HG02588 (cell line): ENCODE measurements at regions not wholly inside any gene's neighbourhood (a gene's known extent, or its start where the extent isn't known, plus 50 kb on each side); places are given as distances from the start of the nearest gene placed in this dataset.
A peak's percentile ranks its signal among the peaks of the same experiment; 100 is the strongest.
"Not testable (repeated sequence)": the region's sequence is repeated elsewhere in the genome, so short reads cannot be mapped to it uniquely, and the experiment has no call there.

Experiments
- ATAC-seq: cut with Tn5 transposase; IDR thresholded peaks from one replicate; pipeline ENCODE4 v1.9.1; 2021; ENCODE audit warnings: mild to moderate bottlenecking, moderate library complexity; ENCODE audit not compliant: unreplicated experiment

DNA sequence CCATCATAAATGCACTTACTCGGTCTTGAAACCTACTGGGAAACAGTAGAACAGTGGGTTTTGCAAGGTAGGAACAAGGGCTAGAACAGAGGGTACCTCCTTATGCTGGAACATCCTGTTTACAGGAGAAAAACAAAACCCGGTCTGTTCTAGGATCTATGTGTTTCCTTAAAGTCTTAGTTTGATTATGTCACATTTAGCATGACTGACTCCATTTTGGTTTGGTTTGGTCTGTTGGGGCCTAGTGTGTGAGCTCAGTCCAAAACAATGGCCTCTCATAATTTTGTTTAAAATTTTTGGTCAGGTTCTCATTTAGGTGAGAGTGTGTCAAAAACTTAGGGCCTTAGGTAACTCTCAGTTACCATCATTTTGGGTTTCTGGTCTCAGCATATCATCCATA, 96.3 kb upstream of the TRIM24 start:
- no peak for ATAC-seq

DNA sequence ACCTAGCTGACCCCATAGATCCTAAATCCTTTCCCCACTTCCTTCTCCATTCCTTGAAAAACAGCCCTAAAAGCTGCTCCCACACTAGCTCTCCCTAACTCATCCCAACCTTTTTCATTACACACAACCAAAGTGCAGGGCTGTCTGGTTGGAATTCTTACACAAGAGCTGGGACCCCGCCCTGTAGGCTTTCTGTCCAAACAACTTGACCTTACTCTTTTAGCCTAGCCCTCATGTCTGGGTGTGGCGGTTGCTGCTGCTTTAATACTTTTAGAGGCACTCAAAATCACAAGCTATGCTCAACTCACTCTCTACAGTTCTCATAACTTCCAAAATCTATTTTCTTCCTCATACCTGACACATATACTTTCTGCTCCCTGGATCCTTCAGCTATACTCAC, 93.9 kb upstream of the TRIM24 start:
- not testable (repeated sequence) for ATAC-seq

DNA sequence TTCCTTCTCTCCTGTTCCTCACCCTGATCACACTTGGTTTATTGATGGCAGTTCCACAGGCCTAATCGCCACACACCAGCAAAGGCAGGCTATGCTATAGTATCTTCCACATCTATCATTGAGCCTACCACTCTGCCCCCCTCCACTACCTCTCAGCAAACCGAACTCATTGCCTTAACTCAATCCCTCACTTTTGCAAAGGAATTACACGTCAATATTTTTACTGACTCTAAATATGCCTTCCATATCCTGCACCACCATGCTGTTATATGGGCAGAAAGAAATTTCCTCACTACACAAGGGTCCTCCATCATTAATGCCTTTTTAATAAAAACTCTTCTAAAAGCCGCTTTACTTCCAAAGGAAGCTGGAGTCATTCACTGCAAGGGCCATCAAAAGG, 93.4 kb upstream of the TRIM24 start:
- ATAC-seq: not testable (repeated sequence)

DNA sequence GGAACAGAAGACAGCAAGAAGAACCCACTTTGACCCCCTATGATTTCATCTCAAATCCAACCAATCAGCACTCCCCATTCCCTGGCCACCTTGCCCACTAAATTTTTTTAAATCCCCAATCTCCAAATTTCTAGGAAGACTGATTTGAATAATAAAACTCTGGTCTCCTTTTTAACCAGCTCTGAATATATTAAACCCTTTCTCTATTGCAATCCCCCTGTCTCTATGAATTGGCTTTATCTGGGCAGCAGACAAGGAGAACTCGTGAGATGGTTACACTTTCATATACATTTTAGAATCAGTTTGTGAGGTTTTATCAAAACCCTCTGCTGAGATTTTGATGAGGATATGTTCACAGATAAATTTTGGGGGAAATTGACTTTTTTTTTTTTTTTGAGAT, 90.3 kb upstream of the TRIM24 start:
- no peak for ATAC-seq

DNA sequence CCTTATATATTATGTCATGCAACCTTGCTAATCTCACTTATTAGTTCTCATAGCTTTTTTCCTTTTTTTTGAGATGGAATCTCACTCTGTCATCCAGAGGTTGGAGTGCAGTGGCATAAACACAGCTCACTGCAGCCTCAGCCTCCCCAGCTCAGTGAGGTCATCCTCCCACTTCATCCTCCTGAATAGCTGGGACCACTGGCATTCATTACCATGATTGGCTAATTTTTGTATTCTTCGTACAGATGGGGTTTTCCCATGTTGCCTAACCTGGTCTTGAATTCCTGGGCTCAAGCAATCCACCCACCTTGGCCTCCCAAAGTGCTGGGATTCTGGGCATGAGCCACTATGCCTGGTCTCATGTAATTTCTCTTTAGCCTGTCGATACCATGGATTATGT, 89.1 kb upstream of the TRIM24 start:
- ATAC-seq: no peak

DNA sequence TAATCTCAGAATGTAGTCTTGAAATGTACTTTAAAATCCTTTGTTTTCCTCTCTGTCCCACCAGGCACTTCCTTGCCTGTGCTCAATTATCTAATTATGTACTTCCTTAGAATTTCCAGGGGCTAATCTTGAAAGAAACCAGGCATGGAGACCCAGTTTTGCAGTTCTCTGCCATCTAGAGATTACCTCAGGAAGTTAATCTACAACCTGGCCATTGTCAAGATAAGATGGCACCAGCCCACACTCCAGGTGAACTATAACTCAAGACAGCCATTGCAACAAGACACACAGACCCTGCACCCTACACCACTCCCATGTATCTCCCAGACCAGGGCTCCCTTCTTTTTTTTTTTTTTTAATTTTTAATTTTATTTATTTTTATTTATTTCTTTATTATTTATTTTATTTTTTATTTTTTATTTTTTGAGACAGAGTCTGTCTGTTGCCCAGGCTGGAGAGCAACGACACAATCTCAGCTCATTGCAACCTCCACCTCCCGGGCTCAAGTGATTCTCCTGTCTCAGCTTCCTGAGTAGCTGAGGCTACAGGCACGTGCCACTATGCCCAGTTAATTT, 85.9 kb upstream of the TRIM24 start:
- no peak for ATAC-seq

DNA sequence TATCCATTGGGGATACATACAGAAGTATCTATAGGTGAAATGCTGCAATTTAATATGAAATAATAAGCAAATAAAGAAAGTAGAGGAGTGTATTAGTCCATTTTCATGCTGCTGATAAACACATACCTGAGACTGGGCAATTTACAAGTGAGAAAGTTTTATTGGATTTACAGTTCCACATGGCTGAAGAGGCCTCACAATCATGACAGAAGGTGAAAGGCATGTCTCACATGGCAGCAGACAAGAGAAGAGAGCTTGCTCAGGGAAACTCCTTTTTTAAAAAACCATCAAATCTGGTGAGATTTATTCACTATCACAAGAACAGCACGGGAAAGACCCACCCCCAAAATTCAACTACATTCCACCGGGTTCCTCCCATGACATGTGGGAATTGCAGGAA, 82.8 kb upstream of the TRIM24 start:
- no peak for ATAC-seq

DNA sequence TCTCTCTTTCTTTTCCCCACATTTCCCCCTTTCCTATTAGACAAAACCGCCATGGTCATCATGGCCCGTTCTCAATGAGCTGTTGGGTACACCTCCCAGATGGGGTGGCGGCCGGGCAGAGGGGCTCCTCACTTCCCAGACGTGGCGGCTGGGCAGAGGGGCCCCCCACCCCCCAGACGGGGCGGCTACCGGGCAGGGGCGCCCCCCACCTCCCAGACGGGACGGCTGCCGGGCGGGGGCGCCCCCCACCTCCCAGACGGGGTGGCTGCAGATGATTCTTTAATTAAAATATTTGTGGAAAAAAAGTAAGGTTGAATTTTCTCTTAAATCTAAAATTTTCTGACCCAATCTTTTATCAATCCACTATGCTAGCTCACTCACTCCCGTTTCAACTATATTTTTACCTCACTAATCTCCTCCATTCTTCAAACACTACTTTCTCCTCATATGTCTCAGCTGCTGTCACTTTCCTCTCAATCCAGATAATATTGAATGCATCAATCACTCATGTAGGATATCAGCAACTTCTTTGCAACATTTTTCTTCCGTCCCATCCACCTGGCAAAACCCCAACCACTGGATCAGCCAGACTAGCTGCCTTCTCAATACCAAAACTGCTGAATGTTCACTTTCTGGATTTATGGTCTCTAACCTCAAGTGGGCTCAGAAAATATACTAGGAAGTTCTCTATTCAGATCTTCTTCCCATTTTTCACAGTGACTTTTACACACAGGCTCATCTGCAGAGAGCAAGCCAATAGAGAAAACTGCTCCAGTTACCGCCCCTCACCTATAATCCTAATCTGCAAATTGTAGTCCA, 81.1 kb upstream of the TRIM24 start:
- no peak for ATAC-seq

DNA sequence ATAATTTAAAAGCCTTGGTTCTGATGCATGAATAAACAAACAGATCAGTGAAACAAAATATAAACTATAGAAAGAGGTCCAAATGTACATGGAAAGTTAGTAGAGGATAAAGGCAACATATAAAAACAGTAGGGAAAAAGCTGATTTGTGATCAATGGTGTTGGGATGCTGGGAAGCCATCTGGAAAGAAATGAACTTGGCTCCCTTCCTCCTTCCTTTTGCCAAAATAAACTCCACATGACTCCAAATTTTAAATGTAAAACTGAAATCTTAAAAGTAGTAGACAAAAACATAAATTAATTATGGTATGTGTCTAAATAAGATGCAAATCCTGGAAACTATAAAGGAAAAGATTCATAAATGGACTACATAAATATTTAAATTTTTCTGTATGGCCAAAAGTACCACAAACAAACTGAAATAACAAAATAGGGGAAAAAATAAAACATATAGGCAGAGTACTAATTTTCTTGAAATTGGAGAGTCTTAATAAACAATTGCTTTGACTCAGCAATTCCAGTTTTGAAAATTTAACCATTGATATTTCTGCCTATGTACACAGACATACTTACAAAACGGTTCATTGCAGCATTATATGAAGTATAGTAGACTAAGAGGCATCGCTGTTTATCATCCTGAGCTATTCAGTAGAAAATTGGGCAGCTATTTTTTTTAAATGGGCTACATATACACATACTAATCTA, 77.0 kb upstream of the TRIM24 start:
- no peak for ATAC-seq

DNA sequence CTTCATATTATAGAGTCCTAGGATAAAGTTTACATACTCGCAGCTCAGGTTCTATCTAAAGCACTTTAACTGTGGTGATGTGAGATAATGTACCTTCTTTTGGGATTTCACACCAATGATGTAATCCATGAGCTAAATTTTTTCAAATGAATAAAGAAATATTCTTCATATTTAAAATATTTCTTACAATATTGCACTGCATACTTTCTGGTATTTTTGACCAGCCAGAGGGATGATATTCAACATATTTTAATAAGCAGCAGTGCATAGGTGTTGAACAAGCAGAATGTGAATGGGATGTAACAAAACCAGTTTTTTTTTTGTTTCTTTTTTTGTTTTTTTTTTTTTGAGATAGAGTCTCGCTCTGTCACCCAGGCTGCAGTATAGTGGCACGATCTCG, 73.2 kb upstream of the TRIM24 start:
- no peak for ATAC-seq

DNA sequence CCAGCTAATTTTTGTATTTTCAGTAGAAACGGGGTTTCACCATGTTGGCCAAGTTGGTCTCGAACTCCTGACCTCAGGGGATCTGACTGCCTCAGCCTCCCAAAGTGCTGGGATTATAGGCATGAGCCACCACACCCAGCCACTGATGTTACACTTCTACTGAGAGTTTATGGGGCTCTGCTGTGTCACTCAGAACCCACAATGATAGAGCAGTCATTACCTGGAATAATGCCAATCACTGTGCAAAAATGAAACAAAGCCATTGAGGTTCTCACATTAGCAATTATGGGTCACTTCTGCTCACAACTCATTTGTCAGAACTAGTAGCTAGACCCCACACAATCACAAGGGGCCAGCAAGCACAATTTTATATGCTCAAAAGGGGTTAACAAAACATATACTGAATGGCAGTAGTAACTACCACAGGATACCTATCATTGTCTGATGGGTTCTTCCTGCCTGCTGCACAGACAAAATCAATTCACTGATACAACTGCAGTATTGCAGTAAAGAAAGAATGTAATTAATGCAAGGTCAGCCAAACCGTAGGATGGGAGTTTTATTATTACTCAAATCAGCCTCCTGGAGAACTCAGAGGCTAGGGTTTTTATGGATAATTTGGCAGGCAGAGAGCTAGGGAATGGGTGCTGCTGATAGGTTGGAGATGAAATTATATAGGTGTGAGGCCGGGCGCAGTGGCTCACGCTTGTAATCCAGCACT, 72.1 kb upstream of the TRIM24 start:
- no peak for ATAC-seq

DNA sequence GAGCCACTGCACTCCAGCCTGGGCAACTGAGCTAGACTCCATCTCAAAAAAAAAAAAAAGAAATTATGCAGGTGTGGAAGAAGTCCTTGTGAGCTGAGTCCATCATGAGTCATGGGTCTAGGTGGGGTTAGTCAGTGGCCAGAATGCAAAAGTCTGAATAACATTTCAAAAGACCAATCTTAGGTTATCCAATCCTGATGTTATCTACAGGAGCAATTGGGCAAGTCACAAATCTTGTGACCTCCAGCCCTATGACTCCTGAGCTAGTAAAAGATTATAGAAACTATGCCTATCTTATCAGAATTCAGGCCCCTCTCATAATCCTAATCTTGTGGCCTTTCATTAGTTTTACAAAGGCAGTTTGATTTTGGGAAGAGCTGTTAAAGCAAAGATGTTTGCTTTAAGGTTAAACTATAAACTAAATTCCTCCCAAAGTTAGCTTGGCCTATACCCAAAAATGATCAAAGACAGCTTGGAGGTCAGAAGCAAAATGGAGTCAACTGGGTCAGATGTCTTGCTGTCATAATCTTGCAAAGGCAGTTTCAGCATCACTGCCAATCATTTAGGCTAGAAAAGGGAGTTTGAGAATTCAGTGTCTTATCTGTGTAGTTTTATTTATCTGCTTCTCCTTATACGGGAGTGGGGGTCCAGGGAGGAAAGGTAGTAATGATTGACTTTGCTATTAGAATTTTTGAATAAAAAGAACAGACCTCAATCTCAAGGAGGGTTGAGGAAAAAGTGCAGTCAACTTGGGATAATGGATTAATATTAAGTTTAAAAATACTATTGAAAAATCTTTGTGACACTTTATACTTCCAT, 71.2 kb upstream of the TRIM24 start:
- no peak for ATAC-seq

DNA sequence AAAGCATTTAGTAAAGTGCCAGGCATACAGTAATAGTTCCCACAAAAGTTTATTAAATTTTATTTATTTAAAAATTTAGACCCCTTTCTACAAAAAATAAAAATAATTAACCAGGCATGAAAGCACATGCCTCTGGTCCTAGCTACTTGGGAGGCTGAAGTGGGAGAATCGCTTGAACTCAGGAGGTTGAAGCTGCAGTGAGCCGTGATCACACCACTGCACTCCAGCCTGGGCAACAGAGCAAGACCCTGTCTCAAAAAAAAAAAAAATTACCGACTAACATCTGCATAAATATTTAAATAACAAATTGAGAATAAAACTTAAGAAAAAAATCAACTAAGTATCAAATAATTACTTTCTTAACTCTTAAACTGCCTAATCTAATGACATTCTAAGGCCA, 64.3 kb upstream of the TRIM24 start:
- ATAC-seq: no peak

DNA sequence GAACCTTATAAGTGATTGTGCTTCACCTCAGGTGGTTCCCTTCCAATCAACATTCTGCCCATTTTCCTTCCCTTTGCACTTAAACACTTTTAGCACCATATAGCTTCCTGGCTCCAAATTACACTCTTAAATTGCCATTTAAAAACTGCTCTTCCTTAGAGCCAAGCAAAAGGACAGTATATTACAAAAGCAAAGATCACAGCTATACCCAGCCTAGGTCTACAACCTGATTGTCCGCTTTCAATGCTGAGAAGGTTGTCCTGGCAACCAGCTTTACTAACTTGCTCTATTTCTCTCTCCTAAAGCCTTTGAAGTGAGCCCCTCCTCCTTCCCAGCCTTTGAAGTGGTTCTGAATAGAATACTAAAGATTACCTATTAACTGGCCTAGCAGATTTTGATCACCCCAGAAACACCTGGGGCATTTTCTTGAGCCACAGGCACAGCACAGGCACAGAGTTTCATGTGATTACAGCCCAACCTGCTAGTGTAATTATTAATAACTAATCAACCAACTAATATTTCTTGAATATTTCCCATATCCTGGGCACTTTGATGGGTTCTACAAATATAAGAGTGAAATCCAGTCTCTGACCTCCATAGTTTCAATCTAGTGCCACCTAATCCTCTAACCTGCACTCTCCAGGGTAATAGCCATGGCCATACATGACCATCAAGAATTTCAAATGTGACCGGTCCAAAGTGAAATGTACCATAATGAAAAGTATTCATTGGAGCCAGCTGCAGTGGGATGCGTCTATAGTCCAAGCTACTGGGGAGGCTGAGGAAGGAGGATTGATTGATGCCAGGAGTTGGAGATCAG, 63.6 kb upstream of the TRIM24 start:
- peak; percentile 83 for ATAC-seq

DNA sequence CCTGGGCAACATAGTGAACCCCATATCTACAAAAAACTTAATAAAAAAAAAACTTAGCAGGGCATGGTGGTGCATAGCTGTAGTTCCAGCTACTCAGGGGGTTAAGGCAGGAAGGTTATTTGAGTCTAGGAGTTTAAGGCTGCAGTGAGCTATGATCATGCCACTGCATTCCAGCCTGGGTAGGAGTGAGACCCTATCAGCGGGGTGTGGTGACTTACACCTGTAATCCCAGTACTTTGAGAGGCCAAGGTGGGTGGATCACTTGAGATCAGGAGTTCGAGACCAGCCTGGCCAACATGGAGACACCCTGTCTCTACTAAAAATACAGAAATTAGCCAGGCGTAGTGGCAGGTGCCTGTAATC, 63.0 kb upstream of the TRIM24 start:
- ATAC-seq: not testable (repeated sequence)

DNA sequence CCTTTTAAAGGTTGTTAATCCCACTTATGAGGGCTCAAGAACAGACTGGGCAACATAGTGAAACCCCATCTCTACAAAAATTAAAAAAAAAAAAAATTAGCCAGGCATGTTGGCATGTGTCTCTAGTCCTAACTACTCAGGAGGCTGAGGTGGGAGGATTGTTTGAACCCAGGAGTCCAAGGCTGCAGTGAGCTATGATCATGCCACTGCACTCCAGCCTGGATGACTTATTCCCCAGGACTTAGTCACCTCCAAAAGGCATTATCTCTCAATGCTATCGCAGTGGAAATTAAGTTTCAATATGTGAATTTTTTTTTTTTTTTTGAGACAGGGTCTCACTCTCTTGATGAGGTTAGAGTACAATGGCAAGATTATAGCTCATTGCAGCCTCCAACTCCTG, 61.2 kb upstream of the TRIM24 start:
- ATAC-seq: no peak

DNA sequence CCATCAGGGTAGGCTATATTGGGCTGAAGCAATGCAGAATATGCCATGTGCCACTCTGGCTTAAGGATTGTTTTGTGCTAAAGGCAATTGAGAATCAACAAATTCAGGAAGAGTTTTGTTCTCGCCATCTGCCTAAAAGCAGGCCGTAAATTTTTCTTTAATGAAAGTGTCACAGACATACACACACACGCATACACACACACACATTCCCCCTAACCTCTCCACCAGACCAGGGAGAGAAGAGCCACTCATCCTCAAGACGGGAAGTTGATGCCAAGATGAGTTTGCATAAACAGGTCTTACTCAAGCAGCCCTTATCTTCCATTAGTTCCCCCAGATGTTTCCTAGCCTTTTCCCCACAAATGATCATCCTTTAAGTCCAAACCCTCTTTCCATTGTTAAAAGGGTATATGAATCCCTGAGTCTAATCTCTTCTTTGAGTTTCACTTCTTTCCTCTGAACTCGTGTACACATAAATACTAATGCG, 59.6 kb upstream of the TRIM24 start:
- ATAC-seq: no peak

DNA sequence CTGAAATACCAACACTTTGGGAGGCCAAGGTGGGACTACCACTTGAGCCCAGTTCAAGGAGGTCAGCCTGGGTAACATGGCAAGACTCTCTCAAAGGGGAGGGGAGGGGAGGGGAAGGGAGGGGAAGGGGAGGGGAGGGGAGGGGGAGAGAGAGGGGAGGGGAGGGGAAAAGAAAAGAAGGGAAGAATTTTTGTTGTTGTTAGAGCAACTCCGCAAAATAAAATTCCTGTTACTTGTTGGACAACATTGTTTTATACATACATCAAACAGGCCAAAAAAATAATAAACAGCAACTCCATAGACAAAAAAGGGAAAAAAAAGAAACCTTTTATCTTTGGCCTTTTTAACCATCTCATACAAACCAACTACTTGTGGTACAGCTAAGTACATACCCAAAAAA, 57.3 kb upstream of the TRIM24 start:
- ATAC-seq: no peak

DNA sequence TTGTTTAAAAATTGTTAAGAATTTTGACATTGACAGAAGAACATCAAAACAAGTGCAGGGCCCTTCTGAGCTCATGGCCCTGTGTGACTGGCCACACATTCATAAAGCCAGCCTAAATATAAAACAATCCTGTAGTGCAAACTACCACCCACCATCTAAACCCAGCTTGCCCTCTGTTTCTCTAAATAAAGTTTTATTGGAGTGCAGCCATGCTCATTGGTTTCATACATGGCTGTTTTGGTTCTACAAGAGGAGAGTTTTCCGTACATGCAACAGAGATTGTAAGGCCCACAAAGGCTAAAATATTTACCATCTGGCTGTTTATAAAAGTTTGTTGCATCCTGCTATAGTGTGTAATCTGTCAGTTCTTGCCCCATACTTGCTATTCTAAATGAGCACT, 54.6 kb upstream of the TRIM24 start:
- ATAC-seq: no peak

DNA sequence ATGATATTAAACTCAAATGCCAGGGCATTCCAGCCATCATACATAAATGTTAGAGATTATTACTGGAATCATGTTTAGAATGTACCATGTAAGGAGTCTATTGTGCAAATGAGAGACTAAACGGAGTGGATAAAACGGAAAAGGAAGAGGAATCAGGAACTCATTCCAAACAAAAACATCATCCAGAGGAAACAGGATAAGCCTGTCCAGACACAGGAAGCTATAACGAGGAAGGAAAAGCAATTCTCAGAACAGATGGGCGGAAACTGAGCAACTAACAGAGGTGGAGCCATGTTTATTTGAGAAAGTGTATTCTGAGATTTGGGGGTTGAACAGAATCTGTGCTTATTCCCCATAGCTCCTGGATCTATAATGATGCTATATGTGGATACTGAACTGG, 52.3 kb upstream of the TRIM24 start:
- ATAC-seq: no peak
